ENCODE measurements at regions not wholly inside any gene's neighbourhood (a gene's known extent, or its start where the extent isn't known, plus 50 kb on each side); places are given as distances from the start of the nearest gene placed in this dataset.

DNA sequence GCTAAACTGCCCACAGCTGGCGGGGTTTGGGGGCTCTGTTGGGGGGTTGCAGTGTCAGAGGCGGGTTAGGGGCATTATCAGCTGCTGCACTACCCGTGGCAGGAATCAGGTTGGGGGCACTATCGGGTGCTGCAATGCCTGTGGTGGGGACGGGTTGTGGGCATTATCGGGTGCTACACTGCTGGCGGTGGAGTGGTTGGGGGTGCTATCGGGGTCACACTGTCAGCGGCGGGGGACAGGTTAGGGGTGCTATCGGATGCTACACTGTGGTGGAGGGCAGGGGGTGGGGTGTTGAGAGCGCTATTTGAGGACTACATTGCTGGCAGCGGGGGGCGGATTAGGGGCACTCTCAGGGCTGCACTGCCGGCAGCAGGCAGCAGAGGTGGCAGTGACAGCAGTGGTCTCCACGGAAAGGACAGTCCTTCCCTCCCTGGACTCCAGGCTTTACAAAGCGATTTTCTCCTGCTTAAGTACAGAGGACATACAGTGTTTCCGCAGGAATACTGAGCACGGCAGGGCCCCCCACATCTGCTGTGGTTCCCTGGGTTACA lies 119.5 kb upstream of the VPREB1 start:
- no peak overlapping the region for H3K4me2 ChIP-seq (ENCODE audit: insufficient read depth, low read length)
- POLR2A ChIA-PET, result no interaction called here
- peaks cover 0 to 3% of the 10 kb centered on the region in 2 experiments for H3K27me3 ChIP-seq (ENCODE audit: control insufficient read depth in 2 of 2, insufficient read depth in 2 of 2, low read length in 2 of 2)
- no peaks in the 10 kb centered on the region for H3K4me1 ChIP-seq (ENCODE audit: control insufficient read depth, extremely low read depth, insufficient read depth, low read length)
- H3K36me3 ChIP-seq (ENCODE audit: control insufficient read depth in 2 of 2, extremely low read depth in 1 of 2, insufficient read depth in 2 of 2, low read length in 2 of 2), result no peaks in the 10 kb centered on the region
- H4K20me1 ChIP-seq (replicated peaks; ENCODE audit: control insufficient read depth, extremely low read depth, insufficient read depth, low read length), result no peaks in the 10 kb centered on the region
- H3K4me3 ChIP-seq (replicated peaks in 1 of 3; ENCODE audit: insufficient read depth in 1 of 3, low read depth in 1 of 3, low read length in 3 of 3), result no peak overlapping the region
- H3K9ac ChIP-seq (replicated peaks; ENCODE audit: extremely low read depth, insufficient read depth, low read length), result no peak overlapping the region
- H3K27ac ChIP-seq (ENCODE audit: insufficient read depth, low read depth, low read length), result no peak overlapping the region
- CTCF ChIA-PET, result no interaction called here
- TF ChIP-seq EZH2 (IDR thresholded peaks at IDR 0.05; ENCODE audit: borderline replicate concordance, low read depth, low read length, severe bottlenecking) (no peak), MYC (IDR thresholded peaks at IDR 0.05; ENCODE audit: low read depth, low read length) (no peak), GATA2 (IDR thresholded peaks at IDR 0.05; ENCODE audit: insufficient read depth, insufficient read length, low read depth, low read length) (no peak), FOS (IDR thresholded peaks at IDR 0.05; ENCODE audit: borderline replicate concordance, insufficient read depth, low read length) (no peak), POLR2A (IDR thresholded peaks at IDR 0.05; ENCODE audit: low read depth, low read length) (no peak), POLR2AphosphoS5 (IDR thresholded peaks at IDR 0.05; ENCODE audit: insufficient read depth, low read depth, low read length) (no peak), JUN (IDR thresholded peaks at IDR 0.05; ENCODE audit: borderline replicate concordance, insufficient read depth, insufficient read length, low read depth) (no peak)
- TF ChIP-seq, protein P1, sequence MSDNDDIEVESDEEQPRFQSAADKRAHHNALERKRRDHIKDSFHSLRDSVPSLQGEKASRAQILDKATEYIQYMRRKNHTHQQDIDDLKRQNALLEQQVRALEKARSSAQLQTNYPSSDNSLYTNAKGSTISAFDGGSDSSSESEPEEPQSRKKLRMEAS (IDR thresholded peaks at IDR 0.05; ENCODE audit: insufficient read depth, insufficient read length), result no peak
- TF ChIP-seq, protein P2, sequence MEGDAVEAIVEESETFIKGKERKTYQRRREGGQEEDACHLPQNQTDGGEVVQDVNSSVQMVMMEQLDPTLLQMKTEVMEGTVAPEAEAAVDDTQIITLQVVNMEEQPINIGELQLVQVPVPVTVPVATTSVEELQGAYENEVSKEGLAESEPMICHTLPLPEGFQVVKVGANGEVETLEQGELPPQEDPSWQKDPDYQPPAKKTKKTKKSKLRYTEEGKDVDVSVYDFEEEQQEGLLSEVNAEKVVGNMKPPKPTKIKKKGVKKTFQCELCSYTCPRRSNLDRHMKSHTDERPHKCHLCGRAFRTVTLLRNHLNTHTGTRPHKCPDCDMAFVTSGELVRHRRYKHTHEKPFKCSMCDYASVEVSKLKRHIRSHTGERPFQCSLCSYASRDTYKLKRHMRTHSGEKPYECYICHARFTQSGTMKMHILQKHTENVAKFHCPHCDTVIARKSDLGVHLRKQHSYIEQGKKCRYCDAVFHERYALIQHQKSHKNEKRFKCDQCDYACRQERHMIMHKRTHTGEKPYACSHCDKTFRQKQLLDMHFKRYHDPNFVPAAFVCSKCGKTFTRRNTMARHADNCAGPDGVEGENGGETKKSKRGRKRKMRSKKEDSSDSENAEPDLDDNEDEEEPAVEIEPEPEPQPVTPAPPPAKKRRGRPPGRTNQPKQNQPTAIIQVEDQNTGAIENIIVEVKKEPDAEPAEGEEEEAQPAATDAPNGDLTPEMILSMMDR (IDR thresholded peaks at IDR 0.05; ENCODE audit: extremely low read depth in 1 of 2, insufficient read depth in 1 of 2, low read depth in 1 of 2, low read length in 2 of 2), result no peak
- BruUV-seq (replicated peaks), result no TSS peak
- no peaks in the 10 kb centered on the region for H3K9me1 ChIP-seq (replicated peaks; ENCODE audit: control insufficient read depth, extremely low read depth, insufficient read depth, low read length)
- intact Hi-C loops (cut with micrococcal nuclease), result no loop called here
- H3K79me2 ChIP-seq (ENCODE audit: control insufficient read depth, insufficient read depth, low read length), result no peaks in the 10 kb centered on the region
- no peaks in the 10 kb centered on the region for H3K9me3 ChIP-seq (replicated peaks; ENCODE audit: control insufficient read depth, insufficient read depth, low read length)
- FAIRE-seq (no peak), DNase-seq (ENCODE audit: low read depth, low spot score) (no peak)
- H2AFZ ChIP-seq (ENCODE audit: low read depth, low read length), result no peak overlapping the region
- dilution Hi-C loops (cut with MboI; ENCODE audit: extremely low pct_ligation_motif_present, low sequenced_read_pairs), result no loop called here

Data from endothelial cell of umbilical vein (primary cell).